Prostate gland (tissue), 2 donors: ENCODE measurements at regions not wholly inside any gene's neighbourhood (a gene's known extent, or its start where the extent isn't known, plus 50 kb on each side); places are given as distances from the start of the nearest gene placed in this dataset.

Experiments
- DNase-seq: peaks from one replicate; pipeline ENCODE4 v3.0.0-alpha.2; 2019; ENCODE audit warnings: low spot score
- H3K27ac ChIP-seq, 2 donors: fragments of 200-600 bp; sonication (generic); 2 replicates each; pipeline ENCODE4 v1.5.1; 2017 to 2019
- H3K27me3 ChIP-seq: fragments of 200-600 bp; sonication (generic); replicated peaks from 2 replicates; pipeline ENCODE4 v1.5.1; 2019; ENCODE audit not compliant: insufficient read depth
- H3K36me3 ChIP-seq, 2 donors: fragments of 200-600 bp; sonication (generic); 1 replicate in 1 of 2; 2 replicates in 1 of 2; pipeline versions ENCODE4 v1.5.1 to v1.8.1; 2017 to 2019
- H3K4me1 ChIP-seq: fragments of 200-600 bp; sonication (generic); replicated peaks from 2 replicates; pipeline ENCODE4 v1.5.1; 2019
- H3K4me3 ChIP-seq, 2 donors: fragments of 200-600 bp; sonication (generic); 2 replicates each; pipeline ENCODE4 v1.5.1; 2017 to 2019
- H3K9me3 ChIP-seq: fragments of 200-600 bp; sonication (generic); 2 replicates; pipeline ENCODE4 v1.5.1; 2017
- POLR2A ChIP-seq: fragments of 450-650 bp; IDR thresholded peaks from one replicate; pipeline ENCODE4 v1.6.1; 2016; ENCODE audit warnings: antibody characterized with exemption, mild to moderate bottlenecking
- POLR2AphosphoS5 ChIP-seq: sonication (generic); formaldehyde crosslinking; IDR thresholded peaks from one replicate; pipeline ENCODE4 v1.6.1; 2017; ENCODE audit warnings: antibody characterized with exemption
- WGBS: methylation state at CpG from one replicate; pipeline ENCODE4 v1.1.5; 2018; 5-methylcytosine and 5-hydroxymethylcytosine counted together
- intact Hi-C: fragments of 100-400 bp; cut with DNase I; formaldehyde crosslinking; loops from one replicate; pipeline ENCODE4 v1.14.2; 2022
- TF ChIP-seq, protein P1 (sequence below), 4 experiments: fragments of 200-600 bp in 2 of 4; fragments of 450-650 bp in 2 of 4; sonication (generic) in 2 of 4; IDR thresholded peaks; 1 replicate in 3 of 4; 2 replicates in 1 of 4; pipeline ENCODE4 v1.5.1; 2016 to 2019; ENCODE audit warnings: antibody characterized with exemption in 4 of 4, mild to moderate bottlenecking in 2 of 4, moderate library complexity in 2 of 4

GRCh38 chr20:37590938-37591490, 63.3 kb upstream of the BLCAP start:
- TF ChIP-seq POLR2AphosphoS5: no peak
- no peak for TF ChIP-seq POLR2A
- TF ChIP-seq, protein P1, sequence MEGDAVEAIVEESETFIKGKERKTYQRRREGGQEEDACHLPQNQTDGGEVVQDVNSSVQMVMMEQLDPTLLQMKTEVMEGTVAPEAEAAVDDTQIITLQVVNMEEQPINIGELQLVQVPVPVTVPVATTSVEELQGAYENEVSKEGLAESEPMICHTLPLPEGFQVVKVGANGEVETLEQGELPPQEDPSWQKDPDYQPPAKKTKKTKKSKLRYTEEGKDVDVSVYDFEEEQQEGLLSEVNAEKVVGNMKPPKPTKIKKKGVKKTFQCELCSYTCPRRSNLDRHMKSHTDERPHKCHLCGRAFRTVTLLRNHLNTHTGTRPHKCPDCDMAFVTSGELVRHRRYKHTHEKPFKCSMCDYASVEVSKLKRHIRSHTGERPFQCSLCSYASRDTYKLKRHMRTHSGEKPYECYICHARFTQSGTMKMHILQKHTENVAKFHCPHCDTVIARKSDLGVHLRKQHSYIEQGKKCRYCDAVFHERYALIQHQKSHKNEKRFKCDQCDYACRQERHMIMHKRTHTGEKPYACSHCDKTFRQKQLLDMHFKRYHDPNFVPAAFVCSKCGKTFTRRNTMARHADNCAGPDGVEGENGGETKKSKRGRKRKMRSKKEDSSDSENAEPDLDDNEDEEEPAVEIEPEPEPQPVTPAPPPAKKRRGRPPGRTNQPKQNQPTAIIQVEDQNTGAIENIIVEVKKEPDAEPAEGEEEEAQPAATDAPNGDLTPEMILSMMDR (IDR thresholded peaks at IDR 0.05): no peak
- H3K4me1 ChIP-seq: no peaks in the 10 kb centered on the region
- WGBS: 70% methylated on average over 10 of the region's 10 CpGs

DNA sequence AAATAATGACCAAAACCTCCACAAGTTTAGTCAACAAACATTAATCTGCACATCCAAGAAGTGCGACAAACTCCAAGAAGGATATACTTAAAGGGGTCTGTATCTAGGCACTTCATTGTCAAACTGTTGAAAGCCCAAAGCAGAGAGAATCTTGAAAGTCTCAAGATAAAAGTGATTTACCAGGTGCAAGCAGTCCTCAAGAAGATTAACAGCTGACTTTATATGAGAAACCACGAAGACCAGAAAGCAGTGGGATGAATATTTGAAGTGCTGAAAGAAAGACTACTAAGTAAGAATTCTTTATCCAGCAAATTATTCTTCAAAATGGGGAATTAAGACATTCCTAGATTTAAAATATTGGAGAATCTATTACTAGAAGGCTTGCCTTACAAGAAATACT, 58.4 kb upstream of the BLCAP start:
- WGBS: 80% methylated on average over 2 of the region's 2 CpGs
- Histone ChIP-seq H3K27me3 (peaks cover 2% of the 10 kb centered on the region), H3K4me1 (no peaks in the 10 kb centered on the region), H3K36me3 (no peaks in the 10 kb centered on the region), H3K9me3 (no peaks in the 10 kb centered on the region), H3K27ac (no peak overlapping the region), H3K4me3 (no peak overlapping the region)
- no peak for TF ChIP-seq POLR2AphosphoS5
- TF ChIP-seq, protein P1 (IDR thresholded peaks at IDR 0.05): no peak
- no peak for TF ChIP-seq POLR2A
- DNase-seq: no peak
- intact Hi-C loops: no loop called here

More at GRCh38 chr20:37590938-37591490, 63.3 kb upstream of the BLCAP start:
- no peak overlapping the region for H3K4me3 ChIP-seq
- H3K9me3 ChIP-seq: no peaks in the 10 kb centered on the region
- H3K36me3 ChIP-seq: no peaks in the 10 kb centered on the region
- intact Hi-C loops: no loop called here
- no peaks in the 10 kb centered on the region for H3K27me3 ChIP-seq
- DNase-seq: no peak
- H3K27ac ChIP-seq: no peak overlapping the region

DNA sequence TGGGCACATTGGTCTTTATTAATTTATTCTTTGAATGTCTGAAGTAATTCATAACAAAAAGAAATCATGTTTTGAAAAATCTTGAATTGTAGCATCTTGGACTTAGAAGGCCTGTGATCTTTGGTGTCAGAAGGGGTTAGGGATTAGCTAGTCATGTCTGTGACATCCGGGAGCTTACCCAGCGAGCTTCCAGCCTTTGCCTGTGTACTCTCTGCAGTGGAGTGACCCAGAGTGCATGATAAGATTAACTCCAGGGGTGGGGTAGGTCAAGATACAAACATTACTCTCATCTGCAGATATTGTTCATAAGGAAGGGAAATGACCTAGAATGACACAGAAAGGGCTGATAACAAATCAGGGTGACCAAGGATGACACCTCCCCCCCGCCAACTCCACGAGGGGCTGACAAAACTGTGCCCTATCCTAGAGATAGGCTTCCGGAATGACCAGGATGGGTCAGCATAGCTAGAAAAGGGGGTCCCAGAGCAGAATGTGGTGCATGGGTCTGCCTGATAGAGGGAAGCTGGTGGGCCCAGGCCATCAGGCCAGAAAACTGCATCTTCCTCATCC, 56.6 kb upstream of the BLCAP start:
- no peaks in the 10 kb centered on the region for H3K4me1 ChIP-seq
- no peaks in the 10 kb centered on the region for H3K36me3 ChIP-seq
- H3K27me3 ChIP-seq: peaks cover 2% of the 10 kb centered on the region
- no peak overlapping the region for H3K4me3 ChIP-seq
- WGBS: 77% methylated on average over 5 of the region's 5 CpGs
- DNase-seq: no peak
- intact Hi-C loops: no loop called here
- H3K27ac ChIP-seq: no peak overlapping the region
- H3K9me3 ChIP-seq: no peaks in the 10 kb centered on the region
- TF ChIP-seq, protein P1 (IDR thresholded peaks at IDR 0.05): no peak
- TF ChIP-seq POLR2A: no peak
- TF ChIP-seq POLR2AphosphoS5: no peak

DNA sequence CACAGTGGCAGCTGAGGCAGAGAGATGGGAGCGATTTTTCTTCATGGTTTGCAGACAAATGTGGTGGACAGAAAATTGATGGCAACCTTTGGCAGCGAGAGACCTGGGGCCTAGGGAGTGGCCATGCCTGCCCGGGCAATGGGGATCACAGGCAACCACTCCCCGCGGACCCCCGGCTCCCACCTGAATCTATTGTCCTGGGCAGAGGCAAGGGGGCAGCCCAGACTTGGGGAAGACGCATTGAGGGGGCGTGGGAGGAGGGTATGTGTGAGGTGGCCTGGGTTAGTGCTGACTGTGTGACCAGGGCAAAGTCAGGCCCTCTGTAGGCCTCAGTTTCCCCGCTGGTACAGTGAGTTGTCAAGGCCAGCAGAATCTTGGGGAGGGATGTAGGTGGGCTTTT, 53.6 kb upstream of the BLCAP start:
- no peaks in the 10 kb centered on the region for H3K9me3 ChIP-seq
- WGBS: 88% methylated on average over 9 of the region's 9 CpGs
- intact Hi-C loops: no loop called here
- no peak overlapping the region for H3K4me3 ChIP-seq
- no peak for DNase-seq
- peaks cover 2% of the 10 kb centered on the region for H3K27me3 ChIP-seq
- no peaks in the 10 kb centered on the region for H3K36me3 ChIP-seq
- H3K27ac ChIP-seq: no peak overlapping the region
- TF ChIP-seq POLR2AphosphoS5 (no peak), POLR2A (no peak)
- TF ChIP-seq, protein P1 (IDR thresholded peaks at IDR 0.05): no peak
- no peaks in the 10 kb centered on the region for H3K4me1 ChIP-seq

DNA sequence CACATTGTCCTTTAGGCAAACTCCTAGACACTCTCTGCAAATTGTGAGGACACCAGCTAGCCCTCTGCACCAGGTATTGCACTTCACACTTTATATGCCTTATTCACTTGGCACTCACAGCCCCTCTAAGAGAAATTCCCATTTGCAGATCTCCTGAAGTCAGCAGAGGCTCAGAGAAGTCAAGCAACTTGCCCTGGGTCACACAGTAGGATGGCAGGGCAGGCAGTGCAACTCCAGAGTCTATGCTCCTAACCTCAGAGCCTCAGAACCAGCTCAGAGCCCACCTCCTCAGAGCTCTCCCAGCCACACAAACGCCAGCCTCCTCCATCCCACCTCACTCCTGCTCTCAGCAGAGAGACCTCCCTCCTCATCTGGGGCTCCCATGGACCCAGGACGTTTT, 52.4 kb upstream of the BLCAP start:
- TF ChIP-seq, protein P1 (IDR thresholded peaks at IDR 0.05): no peak
- TF ChIP-seq POLR2A: no peak
- no peak for TF ChIP-seq POLR2AphosphoS5
- H3K4me3 ChIP-seq: no peak overlapping the region
- H3K27ac ChIP-seq: no peak overlapping the region
- no peak for DNase-seq
- no peaks in the 10 kb centered on the region for H3K9me3 ChIP-seq
- no peaks in the 10 kb centered on the region for H3K36me3 ChIP-seq
- peaks cover 2% of the 10 kb centered on the region for H3K27me3 ChIP-seq
- WGBS: 32% methylated on average over 2 of the region's 2 CpGs
- H3K4me1 ChIP-seq: no peaks in the 10 kb centered on the region
- intact Hi-C loops: no loop called here
